ENCODE measurements at regions not wholly inside any gene's neighbourhood (a gene's known extent, or its start where the extent isn't known, plus 50 kb on each side); places are given as distances from the start of the nearest gene placed in this dataset.

DNA sequence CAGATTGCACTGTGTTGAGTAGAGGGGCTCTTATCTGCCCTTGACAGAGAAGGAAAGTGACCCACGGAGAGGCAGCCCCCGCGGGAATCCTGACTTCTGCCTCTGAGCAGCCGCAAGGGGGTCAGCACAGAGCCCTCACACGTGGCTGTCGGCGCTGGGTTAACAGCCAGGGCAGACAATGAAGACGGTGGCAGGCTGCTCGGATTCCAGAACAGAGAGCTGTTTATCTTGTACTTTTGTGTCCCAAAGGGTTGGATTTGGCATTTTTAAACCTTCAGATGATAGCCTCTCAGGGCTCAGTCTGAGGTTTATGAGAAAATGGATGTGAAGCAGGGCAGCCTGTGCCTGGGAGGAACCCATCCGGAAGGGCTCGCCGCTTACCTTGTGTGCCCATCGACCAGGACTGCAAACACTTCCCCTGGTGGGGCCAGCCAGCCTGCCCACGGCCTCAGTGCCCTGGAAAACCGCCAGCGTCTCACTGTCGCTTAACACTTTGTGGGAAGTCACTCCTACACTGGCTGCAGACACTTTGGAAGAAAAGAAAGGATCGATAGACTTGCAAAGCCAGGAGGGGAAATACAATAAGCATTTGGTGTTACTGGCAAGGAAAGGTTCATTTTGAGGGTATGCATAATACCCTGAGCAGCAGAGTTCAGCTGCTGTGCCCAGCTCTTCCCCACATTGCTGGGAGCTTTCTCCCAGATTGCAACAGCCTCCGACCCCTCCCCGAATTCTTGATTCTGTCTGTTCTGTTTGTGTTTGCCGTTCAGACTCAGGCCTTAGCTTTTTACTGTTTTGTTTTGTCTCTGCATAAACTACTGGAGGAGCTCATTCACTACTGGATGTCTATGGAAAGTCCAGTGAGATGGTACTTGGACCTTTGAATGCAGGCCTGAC is 325.3 kb upstream of the MYT1L start:
- TF ChIP-seq, protein P1, sequence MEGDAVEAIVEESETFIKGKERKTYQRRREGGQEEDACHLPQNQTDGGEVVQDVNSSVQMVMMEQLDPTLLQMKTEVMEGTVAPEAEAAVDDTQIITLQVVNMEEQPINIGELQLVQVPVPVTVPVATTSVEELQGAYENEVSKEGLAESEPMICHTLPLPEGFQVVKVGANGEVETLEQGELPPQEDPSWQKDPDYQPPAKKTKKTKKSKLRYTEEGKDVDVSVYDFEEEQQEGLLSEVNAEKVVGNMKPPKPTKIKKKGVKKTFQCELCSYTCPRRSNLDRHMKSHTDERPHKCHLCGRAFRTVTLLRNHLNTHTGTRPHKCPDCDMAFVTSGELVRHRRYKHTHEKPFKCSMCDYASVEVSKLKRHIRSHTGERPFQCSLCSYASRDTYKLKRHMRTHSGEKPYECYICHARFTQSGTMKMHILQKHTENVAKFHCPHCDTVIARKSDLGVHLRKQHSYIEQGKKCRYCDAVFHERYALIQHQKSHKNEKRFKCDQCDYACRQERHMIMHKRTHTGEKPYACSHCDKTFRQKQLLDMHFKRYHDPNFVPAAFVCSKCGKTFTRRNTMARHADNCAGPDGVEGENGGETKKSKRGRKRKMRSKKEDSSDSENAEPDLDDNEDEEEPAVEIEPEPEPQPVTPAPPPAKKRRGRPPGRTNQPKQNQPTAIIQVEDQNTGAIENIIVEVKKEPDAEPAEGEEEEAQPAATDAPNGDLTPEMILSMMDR (IDR thresholded peaks at IDR 0.05) = no peak
- TF ChIP-seq POLR2A (IDR thresholded peaks at IDR 0.05) = no peak
